ENCODE measurements at regions not wholly inside any gene's neighbourhood (a gene's known extent, or its start where the extent isn't known, plus 50 kb on each side); places are given as distances from the start of the nearest gene placed in this dataset.

- no peaks in the 10 kb centered on the region for H3K4me1 Mint-ChIP-seq (ENCODE audit: low read depth)
- peaks cover 7% of the 10 kb centered on the region for H3K27me3 Mint-ChIP-seq
- H3K4me3 Mint-ChIP-seq = no peak overlapping the region
- no peaks in the 10 kb centered on the region for H3K9me3 Mint-ChIP-seq (ENCODE audit: low read depth)
- no peaks in the 10 kb centered on the region for H3K36me3 Mint-ChIP-seq
- H3K27ac Mint-ChIP-seq = no peak overlapping the region
Observed at GRCh38 chr5:71834601-71835000, 115.5 kb downstream of the CARTPT start.

GRCh38 chr5:71836084-71836483, 117.0 kb downstream of the CARTPT start:
- no peak overlapping the region for H3K27ac Mint-ChIP-seq

GRCh38 chr5:71836559-71837112, 117.6 kb downstream of the CARTPT start:
- Mint-ChIP-seq H3K9me3 (ENCODE audit: low read depth) (no peaks in the 10 kb centered on the region), H3K27me3 (peaks cover 5% of the 10 kb centered on the region), H3K27ac (no peak overlapping the region), H3K4me1 (ENCODE audit: low read depth) (no peaks in the 10 kb centered on the region), H3K36me3 (no peaks in the 10 kb centered on the region), H3K4me3 (no peak overlapping the region)

More at GRCh38 chr5:71836084-71836483, 117.0 kb downstream of the CARTPT start:
- Mint-ChIP-seq H3K4me1 (ENCODE audit: low read depth) (no peaks in the 10 kb centered on the region), H3K36me3 (no peaks in the 10 kb centered on the region), H3K27me3 (peaks cover 8% of the 10 kb centered on the region), H3K4me3 (no peak overlapping the region), H3K9me3 (ENCODE audit: low read depth) (no peaks in the 10 kb centered on the region)

GRCh38 chr5:71838286-71838685, 119.2 kb downstream of the CARTPT start:
- Mint-ChIP-seq H3K27ac (no peak overlapping the region), H3K36me3 (no peaks in the 10 kb centered on the region), H3K4me3 (no peak overlapping the region), H3K4me1 (ENCODE audit: low read depth) (no peaks in the 10 kb centered on the region), H3K27me3 (peaks cover 5% of the 10 kb centered on the region), H3K9me3 (ENCODE audit: low read depth) (no peaks in the 10 kb centered on the region)

- Mint-ChIP-seq H3K36me3 (no peaks in the 10 kb centered on the region), H3K4me1 (ENCODE audit: low read depth) (no peaks in the 10 kb centered on the region), H3K27me3 (peaks cover 5% of the 10 kb centered on the region), H3K27ac (no peak overlapping the region), H3K4me3 (no peak overlapping the region), H3K9me3 (ENCODE audit: low read depth) (no peaks in the 10 kb centered on the region)
Observed at GRCh38 chr5:71839096-71839884, 120.2 kb downstream of the CARTPT start.

GRCh38 chr5:71841107-71841506, 122.0 kb downstream of the CARTPT start:
- peaks cover 2% of the 10 kb centered on the region for H3K27me3 Mint-ChIP-seq
- no peaks in the 10 kb centered on the region for H3K36me3 Mint-ChIP-seq
- H3K27ac Mint-ChIP-seq = no peak overlapping the region
- no peak overlapping the region for H3K4me3 Mint-ChIP-seq
- H3K9me3 Mint-ChIP-seq (ENCODE audit: low read depth) = no peaks in the 10 kb centered on the region
- H3K4me1 Mint-ChIP-seq (ENCODE audit: low read depth) = no peaks in the 10 kb centered on the region

- Mint-ChIP-seq H3K4me1 (ENCODE audit: low read depth) (no peaks in the 10 kb centered on the region), H3K36me3 (no peaks in the 10 kb centered on the region), H3K27me3 (peaks cover 4% of the 10 kb centered on the region), H3K27ac (no peak overlapping the region), H3K9me3 (ENCODE audit: low read depth) (no peaks in the 10 kb centered on the region), H3K4me3 (no peak overlapping the region)
Observed at GRCh38 chr5:71843111-71843510, 124.0 kb downstream of the CARTPT start.

GRCh38 chr5:71844862-71845261, 125.8 kb downstream of the CARTPT start:
- H3K9me3 Mint-ChIP-seq (ENCODE audit: low read depth) = peaks cover 4% of the 10 kb centered on the region
- H3K4me3 Mint-ChIP-seq = no peak overlapping the region
- no peak overlapping the region for H3K27ac Mint-ChIP-seq
- H3K4me1 Mint-ChIP-seq (ENCODE audit: low read depth) = no peaks in the 10 kb centered on the region
- peaks cover 2% of the 10 kb centered on the region for H3K36me3 Mint-ChIP-seq
- peaks cover 9% of the 10 kb centered on the region for H3K27me3 Mint-ChIP-seq

- no peaks in the 10 kb centered on the region for H3K36me3 Mint-ChIP-seq
- H3K4me1 Mint-ChIP-seq (ENCODE audit: low read depth) = no peaks in the 10 kb centered on the region
- no peak overlapping the region for H3K4me3 Mint-ChIP-seq
- H3K27me3 Mint-ChIP-seq = no peaks in the 10 kb centered on the region
- no peak overlapping the region for H3K27ac Mint-ChIP-seq
- peaks cover 18% of the 10 kb centered on the region for H3K9me3 Mint-ChIP-seq (ENCODE audit: low read depth)
Observed at GRCh38 chr5:71859515-71859914, 140.4 kb downstream of the CARTPT start.

- no peaks in the 10 kb centered on the region for H3K27me3 Mint-ChIP-seq
- H3K36me3 Mint-ChIP-seq = no peaks in the 10 kb centered on the region
- H3K4me1 Mint-ChIP-seq (ENCODE audit: low read depth) = no peaks in the 10 kb centered on the region
- H3K27ac Mint-ChIP-seq = no peak overlapping the region
- H3K4me3 Mint-ChIP-seq = no peak overlapping the region
- H3K9me3 Mint-ChIP-seq (ENCODE audit: low read depth) = peaks cover 17% of the 10 kb centered on the region
Observed at GRCh38 chr5:71860048-71860447, 141.0 kb downstream of the CARTPT start.

GRCh38 chr5:71861682-71862081, 142.6 kb downstream of the CARTPT start:
- Mint-ChIP-seq H3K27ac (no peak overlapping the region), H3K27me3 (peaks cover 4% of the 10 kb centered on the region), H3K9me3 (ENCODE audit: low read depth) (peaks cover 8% of the 10 kb centered on the region), H3K36me3 (no peaks in the 10 kb centered on the region), H3K4me3 (no peak overlapping the region), H3K4me1 (ENCODE audit: low read depth) (no peaks in the 10 kb centered on the region)

- Mint-ChIP-seq H3K27ac (no peak overlapping the region), H3K27me3 (peaks cover 4% of the 10 kb centered on the region), H3K9me3 (ENCODE audit: low read depth) (peaks cover 5% of the 10 kb centered on the region), H3K36me3 (no peaks in the 10 kb centered on the region), H3K4me1 (ENCODE audit: low read depth) (no peaks in the 10 kb centered on the region), H3K4me3 (no peak overlapping the region)
Observed at GRCh38 chr5:71862087-71862486, 143.0 kb downstream of the CARTPT start.

GRCh38 chr5:71862507-71863060, 143.5 kb downstream of the CARTPT start:
- H3K4me3 Mint-ChIP-seq = no peak overlapping the region
- H3K4me1 Mint-ChIP-seq (ENCODE audit: low read depth) = no peaks in the 10 kb centered on the region

GRCh38 chr5:71864730-71865601, 145.9 kb downstream of the CARTPT start:
- Mint-ChIP-seq H3K36me3 (no peaks in the 10 kb centered on the region), H3K27ac (no peak overlapping the region), H3K9me3 (ENCODE audit: low read depth) (no peaks in the 10 kb centered on the region), H3K27me3 (peaks cover 5% of the 10 kb centered on the region), H3K4me1 (ENCODE audit: low read depth) (no peaks in the 10 kb centered on the region), H3K4me3 (no peak overlapping the region)

More at GRCh38 chr5:71862507-71863060, 143.5 kb downstream of the CARTPT start:
- peaks cover 5% of the 10 kb centered on the region for H3K9me3 Mint-ChIP-seq (ENCODE audit: low read depth)
- peaks cover 4% of the 10 kb centered on the region for H3K27me3 Mint-ChIP-seq
- no peak overlapping the region for H3K27ac Mint-ChIP-seq
- H3K36me3 Mint-ChIP-seq = no peaks in the 10 kb centered on the region
